COLO829 (cell line): ENCODE measurements at regions not wholly inside any gene's neighbourhood (a gene's known extent, or its start where the extent isn't known, plus 50 kb on each side); places are given as distances from the start of the nearest gene placed in this dataset.
A peak's percentile ranks its signal among the peaks of the same experiment; 100 is the strongest.

Source experiments
- DNase-seq: peaks from one replicate; pipeline ENCODE4 v3.0.0; 2012; ENCODE audit warnings: low spot score

DNA sequence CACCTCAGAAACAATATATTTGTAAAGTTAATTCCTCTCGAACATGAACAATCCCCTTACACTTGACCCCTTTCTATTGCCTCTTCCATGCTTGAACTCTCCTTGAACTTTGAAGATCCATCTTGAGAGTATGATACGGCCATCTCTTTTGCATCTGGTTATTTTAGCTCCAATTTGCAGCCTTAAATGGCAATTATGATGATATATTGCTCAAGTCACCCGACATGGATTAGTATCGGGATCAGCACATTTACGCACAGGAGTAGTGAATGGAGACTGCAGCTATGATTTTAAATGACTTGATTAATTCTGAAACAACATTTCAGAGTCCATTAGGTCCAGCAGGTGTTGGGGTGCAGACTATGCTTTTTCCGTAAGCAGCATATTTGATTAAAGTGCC is 143.8 kb upstream of the PAQR3 start:
- DNase-seq = no peak

- DNase-seq = no peak
Measured at GRCh38 chr4:79081973-79082372, 142.7 kb upstream of the PAQR3 start.

DNA sequence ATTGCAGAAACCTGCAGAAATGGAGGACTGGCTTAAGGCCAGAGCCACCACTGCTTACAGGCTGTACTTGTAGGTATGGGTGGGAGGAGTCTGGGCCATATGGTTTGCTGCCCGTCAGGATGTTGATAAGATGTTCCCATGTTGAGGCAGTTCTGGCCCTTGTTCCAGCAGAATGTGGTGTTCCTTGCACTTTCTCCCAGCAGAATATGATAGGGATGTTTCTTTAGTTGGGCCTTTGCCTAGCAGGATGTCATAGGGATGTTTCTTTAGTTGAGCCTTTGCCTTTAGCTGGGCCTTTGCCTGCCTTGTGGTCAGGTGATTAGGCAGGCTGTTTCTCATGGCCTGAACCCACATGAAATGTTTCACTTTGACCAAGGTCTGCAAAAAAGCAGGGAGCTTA is 139.1 kb upstream of the PAQR3 start:
- DNase-seq = no peak

GRCh38 chr4:79074040-79074439 is 134.8 kb upstream of the PAQR3 start:
- DNase-seq = no peak

- DNase-seq = no peak
Measured at GRCh38 chr4:79073471-79073870, 134.2 kb upstream of the PAQR3 start.

DNA sequence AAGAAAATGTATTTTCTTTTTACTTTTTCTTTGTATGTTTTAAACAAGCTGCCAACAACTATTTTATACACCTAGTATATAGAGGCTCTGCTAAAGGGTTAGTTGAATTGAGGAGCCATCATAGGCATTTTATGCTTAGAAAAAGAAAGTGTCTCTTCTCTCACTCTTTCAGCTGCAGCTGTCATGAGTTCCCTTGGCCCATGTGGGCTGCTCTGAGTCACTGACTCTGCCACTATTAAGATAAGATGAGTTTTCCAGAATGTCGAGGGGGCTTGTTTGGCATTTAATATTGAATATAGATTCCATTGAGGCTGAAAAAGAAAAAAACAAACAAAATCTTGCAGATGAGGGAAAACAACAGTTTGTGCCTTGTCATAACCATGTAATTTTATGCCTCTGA is 126.0 kb upstream of the PAQR3 start:
- DNase-seq = no peak

DNA sequence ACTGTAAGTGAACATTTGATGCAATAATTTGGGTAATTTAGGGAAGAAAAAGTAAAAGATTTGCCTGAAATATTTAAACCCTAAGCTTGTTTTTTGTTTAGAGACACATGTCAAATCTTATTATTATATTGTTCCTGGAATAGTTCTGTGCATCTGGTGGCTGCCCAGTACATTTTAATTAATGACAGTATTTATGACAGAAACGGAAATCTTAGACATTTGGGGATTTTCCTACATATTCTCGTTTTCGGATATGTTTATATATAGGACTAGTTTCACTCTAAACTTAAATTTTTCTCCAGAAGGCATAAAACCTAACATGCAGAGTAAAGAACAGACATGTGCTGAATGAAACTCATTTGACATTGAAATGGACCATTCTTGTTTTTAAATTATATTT is 125.6 kb upstream of the PAQR3 start:
- DNase-seq = no peak

GRCh38 chr4:79059631-79060399 is 120.6 kb upstream of the PAQR3 start:
- DNase-seq = no peak

- no peak for DNase-seq
Measured at GRCh38 chr4:79057772-79058171, 118.5 kb upstream of the PAQR3 start.

DNA sequence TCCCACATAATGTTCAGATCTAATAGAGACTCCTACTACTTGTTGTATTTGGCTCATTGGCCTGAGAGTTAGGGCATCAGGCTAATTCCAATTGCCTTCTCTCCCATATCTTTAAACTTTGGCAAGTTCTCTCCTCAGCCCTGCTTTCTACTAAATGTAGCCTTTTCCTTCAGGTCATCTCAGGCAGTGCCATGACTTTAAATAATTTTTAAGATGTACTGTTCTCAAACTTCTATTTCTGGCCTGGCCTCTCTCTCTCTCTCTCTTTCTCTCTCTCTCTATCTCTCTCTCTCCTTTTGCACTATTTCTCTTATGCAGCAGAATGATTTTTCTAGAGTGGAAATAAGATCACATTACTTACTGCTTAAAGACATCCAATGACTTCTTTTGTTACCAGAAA is 114.5 kb upstream of the PAQR3 start:
- DNase-seq = no peak

- DNase-seq = no peak
Measured at GRCh38 chr4:79050541-79050880, 111.3 kb upstream of the PAQR3 start.

DNA sequence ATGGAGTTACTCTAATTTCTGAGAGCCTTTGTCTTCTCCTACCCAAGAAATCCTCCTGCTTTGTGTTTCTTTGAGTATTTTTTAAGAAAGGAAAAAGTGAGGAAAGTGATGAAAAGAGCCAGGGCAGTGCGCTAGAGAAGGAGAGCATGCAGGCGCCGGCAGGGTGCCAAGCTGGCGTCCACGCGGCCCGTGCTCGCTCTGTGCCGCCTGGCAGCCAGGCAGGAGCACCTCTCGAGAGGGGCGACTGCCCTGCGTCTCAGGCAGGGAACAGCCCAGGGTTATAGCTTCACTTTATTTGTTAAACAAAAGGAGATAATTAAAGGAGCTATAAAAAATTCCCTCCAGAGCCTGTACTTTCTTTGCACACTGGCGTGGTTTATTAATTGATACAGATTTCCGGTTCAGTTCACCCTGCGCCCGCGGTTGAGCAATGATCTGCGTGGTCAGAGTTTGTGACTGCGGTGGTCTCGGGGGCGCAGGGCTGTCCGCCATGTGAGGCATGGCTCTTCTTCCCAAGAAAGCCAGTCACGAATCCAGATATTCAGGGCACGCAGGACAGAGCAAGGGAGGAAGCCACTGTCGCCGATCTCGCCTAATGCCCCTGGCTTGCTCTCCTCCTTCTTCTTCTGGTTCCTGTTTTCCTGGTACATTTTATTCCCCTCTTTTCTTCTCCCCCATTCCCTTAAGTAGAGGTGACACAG is 110.8 kb upstream of the PAQR3 start:
- DNase-seq = no peak

- DNase-seq = no peak
Measured at GRCh38 chr4:79048878-79049277, 109.6 kb upstream of the PAQR3 start.

DNA sequence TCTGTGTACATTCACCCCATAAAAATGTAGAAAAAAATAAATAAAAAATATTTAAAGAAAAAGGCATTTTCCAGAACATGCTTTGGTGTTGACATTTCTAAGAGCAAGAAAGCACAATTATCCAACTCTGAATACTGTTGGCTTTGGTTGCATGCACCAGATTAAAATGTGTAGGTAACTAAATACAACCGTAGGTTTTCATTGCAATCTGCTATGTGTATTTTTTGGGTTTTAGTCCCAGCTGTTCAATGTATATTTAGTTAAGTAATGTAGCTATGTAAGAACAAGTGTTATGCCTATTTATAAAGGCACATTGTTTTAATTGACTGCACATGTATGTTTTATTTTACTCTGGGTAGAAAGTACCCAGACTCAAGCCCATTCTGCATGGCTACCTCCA is 108.1 kb upstream of the PAQR3 start:
- DNase-seq = no peak

- DNase-seq = no peak
Measured at GRCh38 chr4:79046016-79046592, 106.9 kb upstream of the PAQR3 start.

DNA sequence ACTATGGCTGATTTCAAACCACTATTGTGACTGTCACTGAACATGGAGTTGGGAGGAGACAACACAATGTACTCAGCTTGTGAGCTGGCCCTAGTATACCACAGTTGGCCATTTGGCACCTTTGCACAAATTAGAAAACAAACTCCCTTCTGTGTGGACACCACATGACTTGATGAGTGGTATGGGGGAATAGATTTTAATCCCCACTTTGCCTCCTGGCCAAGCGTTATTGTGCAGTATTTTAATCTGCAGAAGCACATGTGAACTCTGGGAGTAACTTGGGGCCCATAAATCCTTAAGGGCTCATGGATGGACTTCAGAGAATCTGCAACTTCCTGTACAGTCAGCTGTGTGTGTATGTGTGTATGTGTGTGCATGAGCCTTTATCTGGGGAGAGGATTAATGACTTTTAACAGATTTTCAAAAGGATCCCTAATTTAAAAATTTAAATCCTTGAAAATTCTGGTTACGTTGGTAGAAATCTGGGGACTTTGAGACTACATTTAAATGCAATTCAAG is 105.0 kb upstream of the PAQR3 start:
- no peak for DNase-seq

GRCh38 chr4:79043138-79043537 is 103.9 kb upstream of the PAQR3 start:
- DNase-seq = no peak

DNA sequence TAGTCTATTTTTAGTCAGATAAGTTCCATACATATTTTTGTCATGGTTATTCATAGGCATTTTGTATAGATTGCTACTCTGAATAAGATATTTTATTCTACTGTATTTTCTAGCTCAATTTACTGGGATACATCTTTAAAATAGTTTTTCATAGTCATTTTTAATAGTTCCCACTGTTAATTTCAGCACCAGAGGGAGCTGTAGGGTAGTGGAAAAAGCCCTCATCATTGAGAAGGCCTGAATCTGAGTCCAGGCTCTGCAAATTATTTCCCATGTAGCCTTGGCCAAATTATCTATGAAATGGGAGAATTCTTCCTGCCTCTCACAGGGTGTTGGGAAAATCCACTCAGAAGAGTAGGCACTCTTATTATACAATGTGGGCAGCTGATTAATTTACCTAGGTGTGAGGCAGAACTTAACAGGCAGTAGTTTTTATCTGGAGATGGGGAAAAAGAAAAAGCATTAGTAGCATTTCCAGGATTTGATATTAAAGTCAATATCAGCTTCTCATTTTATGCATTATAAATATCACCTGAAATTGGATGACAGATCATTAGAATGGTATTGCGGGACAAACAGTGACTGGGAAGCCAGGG is 102.9 kb upstream of the PAQR3 start:
- peak; percentile 42 for DNase-seq

- no peak for DNase-seq
Measured at GRCh38 chr4:79034544-79034943, 95.3 kb upstream of the PAQR3 start.

DNA sequence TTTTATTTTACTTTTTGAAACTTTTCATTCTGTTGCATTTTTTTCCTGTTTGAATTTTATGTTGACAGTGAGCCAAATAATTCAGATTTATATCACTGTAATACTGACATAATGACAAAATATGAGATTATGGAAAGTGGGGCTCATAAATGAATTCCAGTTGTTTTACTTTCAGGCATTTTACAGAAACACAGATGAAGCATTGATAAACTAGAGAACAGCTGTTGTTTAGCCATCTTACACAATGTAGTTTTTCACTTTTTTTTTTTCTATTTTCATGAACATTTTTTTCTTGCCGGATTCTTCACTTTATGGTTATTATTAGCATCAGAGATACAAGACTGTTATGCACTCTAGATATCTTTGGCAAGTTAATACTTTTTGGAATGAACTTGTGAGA is 91.7 kb upstream of the PAQR3 start:
- no peak for DNase-seq

GRCh38 chr4:79027656-79028055 is 88.4 kb upstream of the PAQR3 start:
- no peak for DNase-seq

DNA sequence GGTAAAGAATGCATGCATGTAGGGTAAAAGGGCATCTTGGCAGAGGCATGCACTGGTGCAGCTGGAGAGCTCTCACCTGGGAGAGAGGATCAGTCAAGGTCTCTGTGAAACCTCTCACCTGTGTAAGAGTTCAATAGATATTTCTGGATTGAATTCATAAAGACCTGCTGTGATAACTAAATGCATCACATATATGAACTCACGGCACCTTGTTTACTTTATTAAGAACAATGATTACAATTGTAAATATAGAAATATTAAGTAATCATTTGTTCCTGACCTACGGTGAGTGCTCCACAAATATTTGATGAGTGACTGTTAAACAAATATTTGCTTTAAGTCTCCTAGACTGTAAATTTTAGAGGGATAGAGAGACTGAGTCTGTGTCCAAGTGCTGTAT is 85.9 kb upstream of the PAQR3 start:
- no peak for DNase-seq
